HG02610 (cell line): ENCODE measurements at regions not wholly inside any gene's neighbourhood (a gene's known extent, or its start where the extent isn't known, plus 50 kb on each side); places are given as distances from the start of the nearest gene placed in this dataset.
A peak's percentile ranks its signal among the peaks of the same experiment; 100 is the strongest.

Source experiments
- ATAC-seq: cut with Tn5 transposase; IDR thresholded peaks from one replicate; pipeline ENCODE4 v1.9.1; 2021; ENCODE audit warnings: mild to moderate bottlenecking, moderate library complexity; ENCODE audit not compliant: unreplicated experiment

GRCh38 chr17:55585629-55586028 lies 74.4 kb upstream of the SMIM36 start:
- no peak for ATAC-seq

GRCh38 chr17:55584861-55585260 lies 73.6 kb upstream of the SMIM36 start:
- no peak for ATAC-seq

DNA sequence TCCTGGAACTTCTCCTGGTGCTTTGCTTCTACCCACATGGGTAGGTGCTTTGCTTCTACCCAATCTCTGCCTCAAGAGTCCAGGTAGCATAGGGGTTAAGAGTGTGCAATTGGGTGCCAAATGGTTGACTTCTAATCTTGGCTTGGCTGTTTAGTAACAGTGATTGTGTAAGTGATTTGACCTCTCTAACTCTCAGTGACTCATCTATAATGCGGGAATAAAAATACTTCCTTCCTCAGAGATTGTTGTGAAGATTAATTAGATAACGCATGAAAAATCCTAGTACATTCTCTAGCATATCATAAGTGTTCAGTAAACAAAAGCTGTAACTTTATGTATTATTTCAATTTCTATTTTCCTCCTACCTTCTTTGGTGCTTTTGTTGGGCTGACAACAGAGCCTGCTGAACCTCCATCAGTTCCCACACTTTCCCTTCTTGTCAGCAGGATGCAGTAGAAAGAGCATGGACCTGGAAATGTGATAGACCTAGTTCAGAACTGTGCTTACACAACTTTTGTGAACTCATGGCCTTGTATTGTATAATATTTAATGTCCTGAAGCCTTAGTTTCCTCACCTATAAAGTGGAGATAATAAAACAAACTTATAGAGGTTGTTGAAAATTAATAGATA lies 72.9 kb upstream of the SMIM36 start:
- no peak for ATAC-seq

GRCh38 chr17:55582897-55583296 lies 71.6 kb upstream of the SMIM36 start:
- no peak for ATAC-seq

- ATAC-seq: peak; percentile 69
These were observed 69.4 kb upstream of the SMIM36 start for GRCh38 chr17:55580596-55581133.

- peak; percentile 16 for ATAC-seq
These were observed 66.4 kb upstream of the SMIM36 start for GRCh38 chr17:55577687-55578086.

DNA sequence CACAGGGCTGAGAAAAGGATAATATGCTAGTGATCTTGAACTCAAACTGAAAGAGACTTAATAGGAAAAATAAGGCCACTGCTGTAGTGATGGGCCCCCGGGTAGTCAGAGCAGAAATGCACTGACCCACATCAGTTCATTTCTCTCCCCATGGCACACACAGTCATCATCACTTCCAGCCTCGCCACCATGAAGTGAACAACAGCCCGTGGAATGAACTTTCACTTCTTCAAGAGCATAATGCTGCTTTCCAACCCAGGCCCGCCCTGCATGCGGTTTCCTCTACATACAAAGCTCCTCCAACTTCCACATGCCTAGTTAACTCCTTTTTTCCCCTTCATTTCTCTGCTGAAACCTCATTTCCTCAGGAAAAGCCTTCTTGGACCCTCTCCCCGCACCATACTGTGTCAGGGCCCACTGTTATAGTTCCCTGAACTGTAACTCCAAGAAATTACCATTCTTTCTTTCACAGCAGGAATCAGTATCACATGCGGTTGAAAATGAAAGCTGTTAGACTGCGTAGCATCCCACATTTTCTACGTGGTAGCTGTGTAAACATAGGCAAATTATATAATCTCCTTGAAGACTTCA lies 65.8 kb upstream of the SMIM36 start:
- ATAC-seq: peak; percentile 90

DNA sequence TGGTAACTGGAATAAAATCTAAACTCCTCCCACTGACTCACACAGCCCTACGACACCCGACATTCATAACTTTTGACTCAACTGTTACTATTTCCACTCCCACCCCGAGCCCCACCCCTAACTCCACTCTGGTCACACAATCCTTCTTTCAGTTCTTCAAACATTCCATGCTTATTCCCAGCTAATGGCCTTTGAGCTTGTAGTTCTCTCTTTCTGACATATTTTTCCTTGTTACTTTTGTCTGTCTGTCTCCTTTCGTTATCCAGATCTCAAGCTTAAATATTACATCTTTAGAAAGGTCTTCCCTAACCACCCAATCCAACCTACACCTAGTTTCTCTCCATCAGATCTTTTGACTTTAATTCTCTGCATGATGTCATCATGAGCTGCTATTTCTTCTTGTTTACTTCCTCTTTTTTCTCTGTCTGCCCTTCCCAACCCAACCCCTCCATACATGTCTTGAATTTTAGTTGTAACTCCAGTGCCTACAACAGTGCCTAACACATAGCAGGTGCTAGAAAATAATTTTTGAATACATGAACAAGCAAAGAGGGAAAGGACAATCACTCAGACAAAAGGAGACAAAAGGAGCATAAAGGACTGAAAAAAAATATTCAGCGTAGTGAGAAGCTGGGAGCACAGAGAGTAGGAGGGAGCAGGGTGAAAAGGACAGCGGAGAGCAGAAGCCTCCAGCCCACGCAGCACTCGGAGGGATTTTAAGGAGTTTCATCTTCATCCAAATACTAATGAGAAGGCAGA lies 65.2 kb upstream of the SMIM36 start:
- peak; percentile 12 for ATAC-seq

GRCh38 chr17:55575058-55575636 lies 63.9 kb upstream of the SMIM36 start:
- ATAC-seq: no peak

DNA sequence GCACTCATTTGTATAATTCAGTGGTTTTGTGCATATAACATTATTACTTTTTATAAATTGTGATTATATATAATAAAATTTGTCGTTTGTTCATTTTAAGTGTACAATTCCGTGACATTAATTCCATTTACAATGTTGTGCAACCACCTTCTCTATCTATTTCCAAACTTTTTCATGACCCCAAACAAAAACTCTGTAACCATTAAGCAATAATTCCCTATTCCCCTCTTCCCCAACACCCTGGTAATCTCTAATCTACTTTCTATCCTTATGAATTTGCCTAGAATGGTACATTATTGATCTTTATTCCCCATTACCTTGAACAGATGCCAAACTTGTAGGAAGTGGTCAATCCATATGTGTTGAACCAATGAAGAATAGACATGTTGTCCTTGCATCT lies 61.3 kb upstream of the SMIM36 start:
- ATAC-seq: no peak

DNA sequence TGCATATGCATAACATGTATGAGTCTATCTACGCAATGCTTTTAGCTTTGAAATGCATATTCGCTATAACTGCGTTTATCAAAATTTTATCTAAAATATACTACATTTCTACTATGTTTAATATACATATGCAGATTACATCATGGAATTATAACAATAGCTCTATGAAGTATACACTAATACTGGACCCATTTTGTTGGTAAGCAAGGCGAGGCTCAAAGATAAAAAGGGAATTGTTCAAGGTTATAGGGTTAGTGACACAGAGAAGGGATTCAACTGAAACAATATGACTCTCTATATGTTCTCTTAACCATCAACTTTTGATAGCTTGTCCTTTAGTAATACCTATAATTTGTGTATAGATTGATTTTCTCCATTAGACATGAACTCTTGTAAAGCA lies 60.9 kb upstream of the SMIM36 start:
- ATAC-seq: no peak

DNA sequence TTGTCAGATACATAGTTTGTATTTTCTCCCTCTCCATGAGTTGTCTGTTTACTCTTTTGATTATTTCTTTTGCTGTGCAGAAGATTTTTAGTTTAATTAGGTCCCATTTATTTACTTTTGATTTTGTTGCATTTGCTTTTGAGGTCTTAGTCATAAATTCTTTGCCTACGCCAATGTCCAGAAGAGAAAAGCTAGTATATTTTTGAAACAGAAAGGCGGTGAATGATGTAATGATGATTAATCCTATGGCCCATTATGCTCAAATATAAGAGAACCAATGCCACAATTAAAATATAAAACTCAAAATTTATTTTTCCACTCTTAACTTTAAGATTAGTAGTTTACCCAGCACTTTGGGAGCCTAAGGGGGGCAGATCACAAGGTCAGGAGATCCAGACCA lies 59.8 kb upstream of the SMIM36 start:
- no peak for ATAC-seq

DNA sequence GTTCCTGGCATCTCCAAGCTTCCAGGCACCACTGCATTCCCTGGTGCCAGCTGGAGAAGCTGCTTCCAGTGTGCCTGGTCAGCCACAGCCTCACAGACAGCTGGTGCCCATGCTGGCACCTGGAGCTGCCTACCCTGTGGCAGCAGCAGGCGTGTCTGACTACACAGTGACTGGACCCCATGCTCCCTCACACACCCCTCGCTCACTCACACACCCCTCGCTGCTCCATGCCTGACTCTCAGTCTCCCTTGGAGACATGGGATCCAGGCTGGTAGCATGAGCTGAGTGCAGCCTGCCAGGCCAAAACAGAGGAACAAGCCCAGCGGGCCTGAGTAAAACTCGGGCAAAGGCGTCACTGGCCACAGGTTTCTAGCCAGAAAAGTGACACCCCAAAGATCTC lies 59.1 kb upstream of the SMIM36 start:
- no peak for ATAC-seq

DNA sequence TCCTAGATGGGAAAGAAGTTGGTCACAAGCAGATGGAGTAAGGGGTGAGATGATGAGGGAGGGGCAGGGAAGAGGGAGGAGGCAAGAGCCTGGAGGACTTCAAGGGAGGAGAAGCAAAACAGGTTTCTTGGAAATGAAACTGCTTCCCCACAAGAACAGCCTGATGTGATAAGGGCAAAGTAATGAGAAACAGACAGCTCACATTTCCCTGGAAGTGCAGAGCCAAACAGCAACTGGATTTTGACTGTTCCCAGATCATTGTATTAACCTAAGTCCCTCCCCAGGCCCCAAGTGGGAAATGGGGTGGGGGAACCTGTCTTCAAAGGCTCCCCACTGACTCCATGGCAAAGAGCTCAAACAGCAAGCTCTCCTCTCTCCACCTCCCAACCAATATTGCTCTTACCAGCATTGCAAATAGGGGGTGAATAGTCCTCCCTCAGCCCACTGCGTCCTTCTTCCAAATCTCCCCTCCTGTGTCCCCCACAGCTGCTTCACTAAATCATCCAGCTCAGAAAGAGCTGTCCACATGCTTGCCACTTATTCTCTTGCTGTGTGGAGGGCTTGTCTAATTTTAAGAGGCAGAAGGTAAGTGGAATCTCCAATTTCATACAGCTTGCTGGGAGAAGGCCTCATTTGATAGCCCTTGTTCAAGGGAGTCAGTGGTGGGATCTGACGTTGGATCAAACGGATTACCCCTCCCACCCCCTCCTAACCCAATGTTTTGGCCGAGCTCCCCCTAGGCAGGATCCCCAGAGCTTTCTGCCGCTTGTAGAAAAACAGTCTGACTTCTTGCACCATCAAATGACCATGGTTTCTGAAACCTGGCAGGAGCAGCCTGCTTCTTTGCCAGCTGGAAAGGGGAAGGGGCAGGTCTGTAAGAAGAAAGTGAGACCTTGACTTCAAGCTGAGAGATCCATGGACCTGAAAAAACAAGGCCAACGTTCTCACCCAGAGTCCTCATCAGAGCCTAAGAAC lies 56.3 kb upstream of the SMIM36 start:
- ATAC-seq: no peak

GRCh38 chr17:55564081-55564480 lies 52.8 kb upstream of the SMIM36 start:
- ATAC-seq: no peak

DNA sequence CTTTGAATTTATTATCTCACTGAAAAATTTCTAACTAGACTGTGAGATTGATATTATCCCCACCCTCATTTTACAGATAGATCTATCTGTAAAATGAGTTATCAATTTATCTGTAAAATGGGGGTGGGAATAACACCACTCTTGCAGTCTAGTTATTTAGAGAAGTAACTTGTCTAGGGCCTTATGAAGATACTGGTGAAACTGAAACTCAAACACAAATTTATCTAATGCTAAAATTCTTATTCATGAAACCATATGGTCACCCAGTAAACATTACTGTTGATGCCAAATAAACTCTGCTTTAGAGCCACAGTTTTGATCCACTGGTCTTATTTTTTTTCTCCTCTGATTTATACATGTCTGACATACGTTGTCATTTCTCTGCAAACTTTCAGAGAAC lies 52.1 kb upstream of the SMIM36 start:
- ATAC-seq: no peak

DNA sequence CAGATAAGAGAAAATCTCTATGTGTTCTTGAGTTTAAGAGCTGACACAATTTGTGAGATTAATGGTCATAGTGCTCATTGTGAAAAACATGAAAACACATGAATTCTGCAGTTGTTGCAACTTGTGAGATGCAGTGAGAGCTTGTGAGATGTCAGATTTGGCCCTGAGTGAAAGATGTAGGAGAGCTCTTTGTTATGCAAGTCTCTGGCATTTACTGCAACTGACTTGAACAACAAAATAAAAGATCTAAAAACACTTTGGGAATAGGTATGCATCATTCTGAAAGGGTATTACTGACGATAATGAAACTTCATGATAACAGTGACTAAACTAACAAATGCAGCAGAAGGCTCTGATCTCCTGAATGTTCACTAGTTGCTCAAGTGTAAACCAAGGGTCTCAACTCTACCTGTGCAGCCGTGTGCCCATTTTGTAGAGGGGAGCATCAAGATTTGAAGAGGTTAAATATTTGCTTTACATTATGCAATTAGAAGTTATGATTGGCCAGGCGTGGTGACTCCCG lies 50.8 kb upstream of the SMIM36 start:
- no peak for ATAC-seq

GRCh38 chr17:55561316-55561972 lies 50.2 kb upstream of the SMIM36 start:
- ATAC-seq: no peak
